Psoas muscle (tissue), 7 donors: ENCODE measurements at regions not wholly inside any gene's neighbourhood (a gene's known extent, or its start where the extent isn't known, plus 50 kb on each side); places are given as distances from the start of the nearest gene placed in this dataset.

Source experiments
- ATAC-seq, 4 donors: fragments of 200-7000 bp; cut with Tn5 transposase; one replicate each; pipeline ENCODE4 v1.9.1; 2020; ENCODE audit warnings: moderate library complexity in 3 of 4, mild to moderate bottlenecking in 2 of 4
- DNase-seq, 2 donors: peaks; one replicate each; pipeline ENCODE4 v3.0.0-alpha.2; 2020
- H3K27ac ChIP-seq: fragments of 200-600 bp; one replicate; pipeline ENCODE4 v1.8.0; 2022
- H3K27me3 ChIP-seq, 3 donors: fragments of 200-600 bp in 1 of 3; one replicate each; pipeline versions ENCODE4 v1.6.1 to v1.8.0; 2013 to 2022; ENCODE audit warnings: low read length in 2 of 3, mild to moderate bottlenecking in 2 of 3, moderate library complexity in 1 of 3; ENCODE audit not compliant: insufficient read depth in 3 of 3
- H3K36me3 ChIP-seq, 2 donors: fragments of 200-600 bp in 1 of 2; one replicate each; pipeline versions ENCODE4 v1.6.1 to v1.8.0; 2013 to 2022; ENCODE audit warnings: low read depth in 1 of 2, mild to moderate bottlenecking in 1 of 2, moderate library complexity in 1 of 2; ENCODE audit not compliant: insufficient read depth in 1 of 2
- H3K4me1 ChIP-seq: fragments of 200-600 bp; one replicate; pipeline ENCODE4 v1.8.0; 2022
- H3K4me3 ChIP-seq: fragments of 200-600 bp; one replicate; pipeline ENCODE4 v1.8.0; 2022; ENCODE audit warnings: mild to moderate bottlenecking
- H3K9me3 ChIP-seq: fragments of 200-600 bp; one replicate; pipeline ENCODE4 v1.8.0; 2022
- CTCF ChIP-seq: fragments of 200-600 bp; IDR thresholded peaks from one replicate; pipeline ENCODE4 v1.8.0; 2022; ENCODE audit warnings: antibody characterized with exemption
- WGBS, 3 donors: extraction: QIAGEN DNeasy Blood & Tissue Kit; methylation state at CpG; one replicate each; pipeline versions ENCODE4 v1.1.6 to v1.1.7; 2013; 5-methylcytosine and 5-hydroxymethylcytosine counted together
- intact Hi-C, 2 donors: fragments of 100-400 bp; cut with DNase I; formaldehyde crosslinking; loops; one replicate each; pipeline versions ENCODE4 v1.11.0 to v1.14.2; 2022
- donor health status: healthy with polysubstance abuse.
- donor health status: DM: no; HTN: no; CAD: no; lungs with moderate emphysema.
- donor health status: Bipolar disorder and iron deficiency.
- donor health status: healthy.
- donor health status: DM: yes; HTN: yes; CAD: no.
- donor health status: DM: no; HTN: no; CAD: no.
- donor health status: DM: yes; HTN: yes; CAD: no.

- no peak for TF ChIP-seq CTCF
- no peak overlapping the region for H3K27ac ChIP-seq
Observed at GRCh38 chr11:92528001-92528400, 303.4 kb downstream of the FAT3 start.

GRCh38 chr11:92531065-92531739 lies 306.6 kb downstream of the FAT3 start:
- intact Hi-C loops: no loop called here
- TF ChIP-seq CTCF: no peak
- Histone ChIP-seq H3K4me3 (no peak overlapping the region), H3K27ac (no peak overlapping the region), H3K36me3 (no peaks in the 10 kb centered on the region), H3K9me3 (no peaks in the 10 kb centered on the region), H3K4me1 (no peaks in the 10 kb centered on the region), H3K27me3 (peaks cover 0 to 5% (median 0%) of the 10 kb centered on the region in 3 donors)
- DNase-seq (no peak), ATAC-seq (no peak)
- 42 to 52% (median 52%) methylated on average over 7 of the region's 7 CpGs for WGBS, 3 donors

More at GRCh38 chr11:92528001-92528400, 303.4 kb downstream of the FAT3 start:
- ATAC-seq: no peak
- WGBS, 3 donors: 62 to 69% (median 63%) methylated on average over 6 of the region's 6 CpGs
- Histone ChIP-seq H3K4me1 (no peaks in the 10 kb centered on the region), H3K4me3 (no peak overlapping the region), H3K36me3 (no peaks in the 10 kb centered on the region), H3K27me3 (no peaks in the 10 kb centered on the region), H3K9me3 (no peaks in the 10 kb centered on the region)
- no peak for DNase-seq
- intact Hi-C loops: no loop called here

- WGBS, 3 donors: 81 to 86% (median 85%) methylated on average over 3 of the region's 3 CpGs
- no peak for DNase-seq
- Histone ChIP-seq H3K4me3 (no peak overlapping the region), H3K36me3 (no peaks in the 10 kb centered on the region), H3K27ac (no peak overlapping the region), H3K4me1 (no peaks in the 10 kb centered on the region), H3K9me3 (no peaks in the 10 kb centered on the region), H3K27me3 (peaks cover 0 to 5% (median 0%) of the 10 kb centered on the region in 3 donors)
- ATAC-seq: no peak
- intact Hi-C loops: no loop called here
- no peak for TF ChIP-seq CTCF
Observed at GRCh38 chr11:92533657-92534335, 309.2 kb downstream of the FAT3 start.

GRCh38 chr11:92536883-92537282 lies 312.3 kb downstream of the FAT3 start:
- TF ChIP-seq CTCF: no peak
- Histone ChIP-seq H3K4me1 (no peaks in the 10 kb centered on the region), H3K4me3 (no peak overlapping the region), H3K36me3 (no peaks in the 10 kb centered on the region), H3K27me3 (peaks cover 0 to 5% (median 0%) of the 10 kb centered on the region in 3 donors), H3K27ac (no peak overlapping the region), H3K9me3 (no peaks in the 10 kb centered on the region)
- intact Hi-C loops: no loop called here
- ATAC-seq: no peak
- 59 to 71% (median 62%) methylated on average over 4 of the region's 4 CpGs for WGBS, 3 donors
- no peak for DNase-seq
